Suprapubic skin (tissue), 4 donors: ENCODE measurements at regions not wholly inside any gene's neighbourhood (a gene's known extent, or its start where the extent isn't known, plus 50 kb on each side); places are given as distances from the start of the nearest gene placed in this dataset.
"Not testable (repeated sequence)": the region's sequence is repeated elsewhere in the genome, so short reads cannot be mapped to it uniquely, and the experiment has no call there.

Source experiments
- DNase-seq, 2 donors: peaks; one replicate each; pipeline ENCODE4 v3.0.0-alpha.2; 2019; ENCODE audit warnings: low spot score in 2 of 2
- H3K27ac ChIP-seq: fragments of 200-600 bp; sonication (generic); one replicate; pipeline ENCODE4 v1.5.1; 2019
- H3K27me3 ChIP-seq: fragments of 200-600 bp; sonication (generic); one replicate; pipeline ENCODE4 v1.5.1; 2019
- H3K36me3 ChIP-seq: fragments of 200-600 bp; sonication (generic); one replicate; pipeline ENCODE4 v1.5.1; 2019
- H3K4me1 ChIP-seq: fragments of 200-600 bp; sonication (generic); one replicate; pipeline ENCODE4 v1.5.1; 2019
- H3K4me3 ChIP-seq: fragments of 200-600 bp; sonication (generic); one replicate; pipeline ENCODE4 v1.5.1; 2019; ENCODE audit warnings: mild to moderate bottlenecking
- H3K9me3 ChIP-seq: fragments of 200-600 bp; sonication (generic); one replicate; pipeline ENCODE4 v1.5.1; 2019
- EP300 ChIP-seq: sonication (generic); formaldehyde crosslinking; IDR thresholded peaks from one replicate; pipeline ENCODE4 v1.6.1; 2017; ENCODE audit warnings: antibody characterized with exemption
- POLR2A ChIP-seq, 2 donors: fragments of 450-650 bp; IDR thresholded peaks; one replicate each; pipeline ENCODE4 v1.6.1; 2017; ENCODE audit warnings: antibody characterized with exemption in 2 of 2, mild to moderate bottlenecking in 2 of 2, moderate library complexity in 2 of 2
- POLR2AphosphoS5 ChIP-seq, 3 donors: sonication (generic); formaldehyde crosslinking; IDR thresholded peaks; one replicate each; pipeline ENCODE4 v1.6.1; 2017; ENCODE audit warnings: antibody characterized with exemption in 3 of 3
- WGBS: methylation state at CpG from one replicate; pipeline ENCODE4 v1.1.5; 2018; 5-methylcytosine and 5-hydroxymethylcytosine counted together
- TF ChIP-seq, protein P1 (sequence below), 2 donors: fragments of 200-600 bp in 1 of 2; fragments of 450-650 bp in 1 of 2; sonication (generic) in 1 of 2; IDR thresholded peaks; one replicate each; pipeline ENCODE4 v1.5.1; 2016 to 2019; ENCODE audit warnings: antibody characterized with exemption in 2 of 2, mild to moderate bottlenecking in 1 of 2, moderate library complexity in 1 of 2

DNA sequence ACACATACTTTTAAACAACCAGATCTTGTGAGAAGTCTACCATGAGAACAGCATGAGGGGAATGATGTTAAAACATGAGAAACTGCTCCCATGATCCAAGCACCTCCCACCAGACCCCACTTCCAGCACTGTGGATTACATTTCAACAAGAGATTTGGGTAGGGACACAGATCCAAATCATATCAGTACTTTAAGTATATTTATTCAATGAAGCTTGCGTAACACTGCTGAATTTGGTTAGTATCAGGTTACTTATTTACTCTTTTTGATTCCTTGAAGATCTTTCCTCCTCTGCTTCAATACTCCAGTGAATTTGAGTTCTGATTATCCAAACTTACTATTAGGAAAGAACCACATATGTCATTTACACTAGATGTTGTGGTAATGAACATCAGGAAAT, 418.6 kb downstream of the PIK3C3 start:
- Histone ChIP-seq H3K36me3 (no peaks in the 10 kb centered on the region), H3K9me3 (no peaks in the 10 kb centered on the region), H3K27me3 (no peaks in the 10 kb centered on the region), H3K4me1 (no peaks in the 10 kb centered on the region), H3K4me3 (no peak overlapping the region), H3K27ac (no peak overlapping the region)
- DNase-seq, result no peak
- 100% methylated on average over 1 of the region's 1 CpG for WGBS
- TF ChIP-seq, protein P1, sequence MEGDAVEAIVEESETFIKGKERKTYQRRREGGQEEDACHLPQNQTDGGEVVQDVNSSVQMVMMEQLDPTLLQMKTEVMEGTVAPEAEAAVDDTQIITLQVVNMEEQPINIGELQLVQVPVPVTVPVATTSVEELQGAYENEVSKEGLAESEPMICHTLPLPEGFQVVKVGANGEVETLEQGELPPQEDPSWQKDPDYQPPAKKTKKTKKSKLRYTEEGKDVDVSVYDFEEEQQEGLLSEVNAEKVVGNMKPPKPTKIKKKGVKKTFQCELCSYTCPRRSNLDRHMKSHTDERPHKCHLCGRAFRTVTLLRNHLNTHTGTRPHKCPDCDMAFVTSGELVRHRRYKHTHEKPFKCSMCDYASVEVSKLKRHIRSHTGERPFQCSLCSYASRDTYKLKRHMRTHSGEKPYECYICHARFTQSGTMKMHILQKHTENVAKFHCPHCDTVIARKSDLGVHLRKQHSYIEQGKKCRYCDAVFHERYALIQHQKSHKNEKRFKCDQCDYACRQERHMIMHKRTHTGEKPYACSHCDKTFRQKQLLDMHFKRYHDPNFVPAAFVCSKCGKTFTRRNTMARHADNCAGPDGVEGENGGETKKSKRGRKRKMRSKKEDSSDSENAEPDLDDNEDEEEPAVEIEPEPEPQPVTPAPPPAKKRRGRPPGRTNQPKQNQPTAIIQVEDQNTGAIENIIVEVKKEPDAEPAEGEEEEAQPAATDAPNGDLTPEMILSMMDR (IDR thresholded peaks at IDR 0.05), result no peak
- TF ChIP-seq EP300 (no peak), POLR2AphosphoS5 (IDR thresholded peaks at IDR 0.05) (no peak), POLR2A (IDR thresholded peaks at IDR 0.05) (no peak)

GRCh38 chr18:42374961-42375360, 419.9 kb downstream of the PIK3C3 start:
- no peak for TF ChIP-seq POLR2AphosphoS5 (IDR thresholded peaks at IDR 0.05)
- no peak for TF ChIP-seq POLR2A (IDR thresholded peaks at IDR 0.05)
- TF ChIP-seq, protein P1 (IDR thresholded peaks at IDR 0.05), result no peak
- no peak for TF ChIP-seq EP300
- H3K36me3 ChIP-seq, result no peaks in the 10 kb centered on the region
- no peaks in the 10 kb centered on the region for H3K27me3 ChIP-seq
- H3K4me1 ChIP-seq, result no peaks in the 10 kb centered on the region
- H3K9me3 ChIP-seq, result no peaks in the 10 kb centered on the region
- no peak for DNase-seq
- no peak overlapping the region for H3K27ac ChIP-seq
- H3K4me3 ChIP-seq, result no peak overlapping the region

DNA sequence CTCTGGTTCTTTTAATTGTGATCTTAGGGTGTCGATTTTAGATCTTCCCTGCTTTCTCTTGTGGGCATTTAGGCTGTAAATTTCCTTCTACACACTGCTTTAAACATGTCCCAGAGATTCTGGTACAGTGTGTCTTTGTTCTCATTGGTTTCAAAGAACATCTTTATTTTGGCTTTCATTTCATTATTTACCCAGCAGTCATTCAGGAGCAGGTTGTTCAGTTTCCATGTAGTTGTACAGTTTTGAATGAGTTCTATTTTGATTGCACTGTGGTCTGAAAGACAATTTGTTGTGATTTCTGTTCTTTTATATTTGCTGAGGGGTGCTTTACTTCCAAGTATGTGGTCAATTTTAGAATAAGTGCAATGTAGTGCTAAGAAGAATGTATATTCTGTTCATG, 423.8 kb downstream of the PIK3C3 start:
- not testable (repeated sequence) for H3K27me3 ChIP-seq, H3K36me3 ChIP-seq, H3K9me3 ChIP-seq, DNase-seq, H3K27ac ChIP-seq, H3K4me3 ChIP-seq, H3K4me1 ChIP-seq
- 44% methylated on average over 1 of the region's 1 CpG for WGBS

DNA sequence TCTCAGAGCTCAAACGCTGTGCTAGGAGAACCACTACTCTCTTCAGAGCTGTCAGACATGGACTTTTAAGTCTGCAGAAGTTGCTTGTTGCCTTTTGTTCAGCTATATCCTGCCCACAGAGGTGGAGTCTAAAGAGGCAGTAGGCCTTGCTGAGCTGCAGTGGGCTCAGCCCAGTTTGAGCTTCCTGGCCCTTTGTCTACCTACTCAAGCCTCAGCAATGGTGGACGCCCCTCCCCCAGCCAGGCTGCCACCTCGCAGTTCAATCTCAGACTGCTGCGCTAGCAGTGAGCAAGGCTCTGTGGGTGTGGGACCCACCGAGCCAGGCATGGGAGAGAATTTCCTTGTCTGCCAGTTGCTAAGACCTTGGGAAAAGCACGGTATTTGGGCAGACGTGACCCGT, 426.2 kb downstream of the PIK3C3 start:
- H3K4me3 ChIP-seq, DNase-seq, H3K27me3 ChIP-seq, H3K4me1 ChIP-seq, H3K36me3 ChIP-seq, H3K27ac ChIP-seq, H3K9me3 ChIP-seq: not testable (repeated sequence)
- 92% methylated on average over 8 of the region's 8 CpGs for WGBS

GRCh38 chr18:42392416-42392815, 437.4 kb downstream of the PIK3C3 start:
- WGBS, result 37% methylated on average over 1 of the region's 1 CpG
- Histone ChIP-seq H3K4me1 (no peaks in the 10 kb centered on the region), H3K27ac (no peak overlapping the region), H3K36me3 (no peaks in the 10 kb centered on the region), H3K27me3 (no peaks in the 10 kb centered on the region), H3K9me3 (no peaks in the 10 kb centered on the region), H3K4me3 (no peak overlapping the region)
- DNase-seq, result no peak
- no peak for TF ChIP-seq POLR2AphosphoS5 (IDR thresholded peaks at IDR 0.05)
- TF ChIP-seq, protein P1 (IDR thresholded peaks at IDR 0.05), result no peak

DNA sequence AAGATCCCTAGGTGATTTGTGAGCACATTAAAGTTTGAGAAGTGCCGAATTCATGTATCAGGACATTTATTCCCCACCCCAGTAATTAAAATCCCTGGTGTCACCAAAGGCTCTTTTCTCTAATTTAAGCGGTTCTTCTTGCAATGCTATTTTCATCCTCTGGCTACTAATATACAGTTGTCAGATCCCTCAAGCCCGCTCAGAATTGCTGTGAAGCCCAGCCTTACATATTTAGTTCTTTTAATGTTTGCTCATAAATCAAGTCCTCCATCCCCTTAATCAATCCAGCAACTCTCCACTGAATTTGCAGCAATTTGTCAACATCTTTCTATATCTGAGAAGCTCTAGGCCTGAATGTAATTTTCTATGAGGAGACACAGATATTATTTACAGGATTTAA, 437.9 kb downstream of the PIK3C3 start:
- Histone ChIP-seq H3K27me3 (no peaks in the 10 kb centered on the region), H3K4me3 (no peak overlapping the region), H3K27ac (no peak overlapping the region), H3K36me3 (no peaks in the 10 kb centered on the region), H3K4me1 (no peaks in the 10 kb centered on the region), H3K9me3 (no peaks in the 10 kb centered on the region)
- DNase-seq, result no peak
- TF ChIP-seq EP300 (no peak), POLR2AphosphoS5 (IDR thresholded peaks at IDR 0.05) (no peak), POLR2A (IDR thresholded peaks at IDR 0.05) (no peak)
- TF ChIP-seq, protein P1 (IDR thresholded peaks at IDR 0.05), result no peak
- 62% methylated on average over 3 of the region's 3 CpGs for WGBS
